Transverse colon (tissue), 4 donors: ENCODE measurements at regions not wholly inside any gene's neighbourhood (a gene's known extent, or its start where the extent isn't known, plus 50 kb on each side); places are given as distances from the start of the nearest gene placed in this dataset.

Experiments
- POLR2A ChIP-seq: fragments of 450-650 bp; IDR thresholded peaks from one replicate; pipeline ENCODE4 v1.6.1; 2016; ENCODE audit warnings: antibody characterized with exemption, mild to moderate bottlenecking, moderate library complexity
- POLR2AphosphoS5 ChIP-seq, 3 donors: sonication (generic); formaldehyde crosslinking; IDR thresholded peaks; one replicate each; pipeline ENCODE4 v1.6.1; 2016; ENCODE audit warnings: antibody characterized with exemption in 3 of 3
- TF ChIP-seq, protein P1 (sequence below), 5 experiments: fragments of 200-600 bp in 3 of 5; fragments of 450-650 bp in 2 of 5; sonication (generic) in 3 of 5; IDR thresholded peaks; 1 replicate in 2 of 5; 2 replicates in 3 of 5; pipeline ENCODE4 v1.5.1; 2016 to 2017; ENCODE audit warnings: antibody characterized with exemption in 5 of 5, inconsistent platforms in 3 of 5, mild to moderate bottlenecking in 2 of 5, moderate library complexity in 1 of 5

DNA sequence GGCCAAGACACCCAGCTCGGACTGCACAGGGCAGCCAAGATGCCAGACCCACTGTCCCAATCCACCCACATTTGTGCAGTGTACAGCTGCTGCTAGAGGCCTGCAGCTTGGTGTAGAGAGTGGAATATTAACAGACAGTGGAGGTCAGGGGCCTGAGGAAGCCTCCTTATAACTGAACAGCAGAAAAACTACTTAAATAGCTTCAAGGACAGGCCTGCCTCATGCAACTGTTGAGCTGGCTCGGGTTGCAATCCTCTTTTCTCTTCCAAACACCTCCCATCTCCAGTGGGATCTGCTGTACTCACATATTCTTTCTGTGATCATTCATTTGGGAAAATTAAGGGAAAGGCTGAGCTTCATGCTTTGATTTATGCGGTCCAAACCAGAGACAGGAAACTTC is 1043.2 kb upstream of the TMEM132C start:
- TF ChIP-seq POLR2AphosphoS5 (IDR thresholded peaks at IDR 0.05) (no peak), POLR2A (no peak)
- TF ChIP-seq, protein P1, sequence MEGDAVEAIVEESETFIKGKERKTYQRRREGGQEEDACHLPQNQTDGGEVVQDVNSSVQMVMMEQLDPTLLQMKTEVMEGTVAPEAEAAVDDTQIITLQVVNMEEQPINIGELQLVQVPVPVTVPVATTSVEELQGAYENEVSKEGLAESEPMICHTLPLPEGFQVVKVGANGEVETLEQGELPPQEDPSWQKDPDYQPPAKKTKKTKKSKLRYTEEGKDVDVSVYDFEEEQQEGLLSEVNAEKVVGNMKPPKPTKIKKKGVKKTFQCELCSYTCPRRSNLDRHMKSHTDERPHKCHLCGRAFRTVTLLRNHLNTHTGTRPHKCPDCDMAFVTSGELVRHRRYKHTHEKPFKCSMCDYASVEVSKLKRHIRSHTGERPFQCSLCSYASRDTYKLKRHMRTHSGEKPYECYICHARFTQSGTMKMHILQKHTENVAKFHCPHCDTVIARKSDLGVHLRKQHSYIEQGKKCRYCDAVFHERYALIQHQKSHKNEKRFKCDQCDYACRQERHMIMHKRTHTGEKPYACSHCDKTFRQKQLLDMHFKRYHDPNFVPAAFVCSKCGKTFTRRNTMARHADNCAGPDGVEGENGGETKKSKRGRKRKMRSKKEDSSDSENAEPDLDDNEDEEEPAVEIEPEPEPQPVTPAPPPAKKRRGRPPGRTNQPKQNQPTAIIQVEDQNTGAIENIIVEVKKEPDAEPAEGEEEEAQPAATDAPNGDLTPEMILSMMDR (IDR thresholded peaks at IDR 0.05): no peak
